ENCODE measurements at regions not wholly inside any gene's neighbourhood (a gene's known extent, or its start where the extent isn't known, plus 50 kb on each side); places are given as distances from the start of the nearest gene placed in this dataset.

DNA sequence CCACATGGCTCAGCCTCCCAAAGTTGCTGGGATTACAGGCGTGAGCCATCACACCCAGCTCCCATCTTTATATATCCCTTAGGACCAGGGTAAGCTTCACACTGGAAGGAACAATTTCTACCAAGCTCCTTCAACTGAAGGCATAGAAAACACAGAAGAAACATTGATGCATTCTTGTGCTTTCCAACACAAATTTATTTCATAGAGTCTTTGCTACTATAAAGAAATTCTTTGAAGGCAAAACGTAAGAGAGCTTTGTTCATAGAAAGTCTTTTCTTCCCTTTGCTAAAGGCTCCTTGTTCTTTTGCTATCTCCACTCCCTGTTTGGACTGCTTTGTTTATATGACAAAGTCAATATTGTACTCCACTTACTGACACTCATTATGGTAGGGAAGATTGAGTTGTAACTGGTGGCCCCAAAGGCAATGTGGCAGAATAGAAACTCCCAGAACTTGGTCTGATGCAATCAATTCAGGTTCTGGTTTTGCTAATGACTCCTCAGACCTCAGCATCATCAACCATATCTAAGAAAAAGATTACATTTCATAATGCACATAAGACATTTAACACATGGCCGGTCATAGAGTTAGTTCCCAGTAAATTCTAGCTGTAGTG is 97.4 kb upstream of the CLINT1 start:
- Histone ChIP-seq H3K27ac (ENCODE audit: low read length) (no peak overlapping the region), H4K20me1 (ENCODE audit: insufficient read depth, low read length) (no peaks in the 10 kb centered on the region), H3K4me1 (ENCODE audit: insufficient read depth, low read length) (no peaks in the 10 kb centered on the region), H3K79me2 (ENCODE audit: insufficient read depth, low read length) (no peaks in the 10 kb centered on the region), H3K9me3 (ENCODE audit: insufficient read depth, low read length, severe bottlenecking) (no peaks in the 10 kb centered on the region), H3K9ac (ENCODE audit: low read depth, low read length) (no peak overlapping the region), H2AFZ (ENCODE audit: low read depth, low read length) (no peak overlapping the region), H3K27me3 (ENCODE audit: insufficient read depth, low read length, poor library complexity) (no peaks in the 10 kb centered on the region), H3K4me2 (ENCODE audit: insufficient read depth, low read length) (no peak overlapping the region), H3K4me3 (ENCODE audit: low read depth in 1 of 2, low read length in 2 of 2) (no peak overlapping the region), H3K36me3 (ENCODE audit: insufficient read depth, low read length) (no peaks in the 10 kb centered on the region)
- no peak for DNase-seq
- no peak for TF ChIP-seq EZH2 (IDR thresholded peaks at IDR 0.05; ENCODE audit: borderline replicate concordance, low read depth, low read length, severe bottlenecking)
- TF ChIP-seq, protein P1, sequence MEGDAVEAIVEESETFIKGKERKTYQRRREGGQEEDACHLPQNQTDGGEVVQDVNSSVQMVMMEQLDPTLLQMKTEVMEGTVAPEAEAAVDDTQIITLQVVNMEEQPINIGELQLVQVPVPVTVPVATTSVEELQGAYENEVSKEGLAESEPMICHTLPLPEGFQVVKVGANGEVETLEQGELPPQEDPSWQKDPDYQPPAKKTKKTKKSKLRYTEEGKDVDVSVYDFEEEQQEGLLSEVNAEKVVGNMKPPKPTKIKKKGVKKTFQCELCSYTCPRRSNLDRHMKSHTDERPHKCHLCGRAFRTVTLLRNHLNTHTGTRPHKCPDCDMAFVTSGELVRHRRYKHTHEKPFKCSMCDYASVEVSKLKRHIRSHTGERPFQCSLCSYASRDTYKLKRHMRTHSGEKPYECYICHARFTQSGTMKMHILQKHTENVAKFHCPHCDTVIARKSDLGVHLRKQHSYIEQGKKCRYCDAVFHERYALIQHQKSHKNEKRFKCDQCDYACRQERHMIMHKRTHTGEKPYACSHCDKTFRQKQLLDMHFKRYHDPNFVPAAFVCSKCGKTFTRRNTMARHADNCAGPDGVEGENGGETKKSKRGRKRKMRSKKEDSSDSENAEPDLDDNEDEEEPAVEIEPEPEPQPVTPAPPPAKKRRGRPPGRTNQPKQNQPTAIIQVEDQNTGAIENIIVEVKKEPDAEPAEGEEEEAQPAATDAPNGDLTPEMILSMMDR (IDR thresholded peaks at IDR 0.05; ENCODE audit: borderline replicate concordance, extremely low read depth, low read length, poor library complexity, severe bottlenecking) = no peak
- no peak for ATAC-seq (ENCODE audit: insufficient read depth, low read depth)

DNA sequence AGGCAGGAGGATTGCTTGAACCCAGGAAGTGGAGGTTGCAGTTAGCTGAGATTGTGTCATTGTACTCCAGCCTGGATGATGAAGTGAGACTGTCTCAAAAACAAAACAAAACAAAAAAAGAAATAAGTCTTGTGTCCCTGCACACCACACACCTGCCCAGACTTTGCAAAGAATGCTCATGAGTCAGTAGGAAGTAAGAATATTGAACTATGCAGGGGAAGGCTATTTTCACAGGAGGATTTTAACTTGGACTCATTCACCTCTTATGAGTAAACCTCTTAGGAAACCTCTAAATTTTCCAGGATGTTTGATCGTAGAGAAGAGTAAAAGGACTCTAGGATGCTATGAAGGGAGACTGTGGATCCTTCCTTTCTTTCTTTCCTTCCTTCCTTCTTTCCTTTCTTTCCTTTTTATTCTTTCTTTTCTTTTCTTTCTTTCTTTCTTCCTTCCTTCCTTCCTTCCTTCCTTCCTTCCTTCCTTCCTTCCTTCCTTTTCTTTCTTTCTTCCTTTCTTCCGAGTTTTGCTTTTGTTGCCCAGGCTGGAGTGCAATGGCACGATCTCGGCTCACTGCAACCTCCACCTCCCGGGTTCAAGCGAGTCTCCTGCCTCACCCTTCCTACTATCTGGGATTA is 96.7 kb upstream of the CLINT1 start:
- no peaks in the 10 kb centered on the region for H3K79me2 ChIP-seq (ENCODE audit: insufficient read depth, low read length)
- H3K27me3 ChIP-seq (ENCODE audit: insufficient read depth, low read length, poor library complexity) = no peaks in the 10 kb centered on the region
- H4K20me1 ChIP-seq (ENCODE audit: insufficient read depth, low read length) = no peaks in the 10 kb centered on the region
- H3K9me3 ChIP-seq (ENCODE audit: insufficient read depth, low read length, severe bottlenecking) = no peaks in the 10 kb centered on the region
- no peak overlapping the region for H3K9ac ChIP-seq (ENCODE audit: low read depth, low read length)
- ATAC-seq (ENCODE audit: insufficient read depth, low read depth) = no peak
- H3K36me3 ChIP-seq (ENCODE audit: insufficient read depth, low read length) = no peaks in the 10 kb centered on the region
- H3K4me2 ChIP-seq (ENCODE audit: insufficient read depth, low read length) = no peak overlapping the region
- TF ChIP-seq EZH2 (IDR thresholded peaks at IDR 0.05; ENCODE audit: borderline replicate concordance, low read depth, low read length, severe bottlenecking) = no peak
- TF ChIP-seq, protein P1 (IDR thresholded peaks at IDR 0.05; ENCODE audit: borderline replicate concordance, extremely low read depth, low read length, poor library complexity, severe bottlenecking) = no peak
- H2AFZ ChIP-seq (ENCODE audit: low read depth, low read length) = no peak overlapping the region
- DNase-seq = no peak
- no peaks in the 10 kb centered on the region for H3K4me1 ChIP-seq (ENCODE audit: insufficient read depth, low read length)
- no peak overlapping the region for H3K27ac ChIP-seq (ENCODE audit: low read length)
- no peak overlapping the region for H3K4me3 ChIP-seq (ENCODE audit: low read depth in 1 of 2, low read length in 2 of 2)

DNA sequence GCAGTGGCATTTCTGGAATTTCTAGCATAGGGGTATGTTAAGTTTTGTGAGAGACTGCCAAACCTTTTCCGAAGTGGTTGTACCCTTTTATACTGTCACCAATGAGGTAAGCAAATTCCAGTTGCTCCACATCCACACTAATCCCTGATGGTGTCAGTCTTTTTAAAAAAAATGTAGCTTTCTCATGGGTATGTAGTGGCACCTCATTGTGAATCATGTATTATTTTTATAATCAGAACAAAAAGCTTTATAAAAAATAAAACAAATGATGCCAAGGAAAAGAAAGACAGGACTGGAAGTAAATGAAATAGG is 93.4 kb upstream of the CLINT1 start:
- DNase-seq (no peak), ATAC-seq (ENCODE audit: insufficient read depth, low read depth) (no peak)
- Histone ChIP-seq H2AFZ (ENCODE audit: low read depth, low read length) (no peak overlapping the region), H3K9ac (ENCODE audit: low read depth, low read length) (no peak overlapping the region), H4K20me1 (ENCODE audit: insufficient read depth, low read length) (no peaks in the 10 kb centered on the region), H3K79me2 (ENCODE audit: insufficient read depth, low read length) (no peaks in the 10 kb centered on the region), H3K27me3 (ENCODE audit: insufficient read depth, low read length, poor library complexity) (no peaks in the 10 kb centered on the region), H3K4me1 (ENCODE audit: insufficient read depth, low read length) (peaks cover 11% of the 10 kb centered on the region), H3K4me3 (ENCODE audit: low read depth in 1 of 2, low read length in 2 of 2) (no peak overlapping the region), H3K4me2 (ENCODE audit: insufficient read depth, low read length) (no peak overlapping the region), H3K36me3 (ENCODE audit: insufficient read depth, low read length) (no peaks in the 10 kb centered on the region), H3K27ac (ENCODE audit: low read length) (no peak overlapping the region), H3K9me3 (ENCODE audit: insufficient read depth, low read length, severe bottlenecking) (no peaks in the 10 kb centered on the region)
- TF ChIP-seq, protein P1 (IDR thresholded peaks at IDR 0.05; ENCODE audit: borderline replicate concordance, extremely low read depth, low read length, poor library complexity, severe bottlenecking) = no peak
- no peak for TF ChIP-seq EZH2 (IDR thresholded peaks at IDR 0.05; ENCODE audit: borderline replicate concordance, low read depth, low read length, severe bottlenecking)
